Activated T-cell treated with anti-CD3 and anti-CD28 coated beads for 48 hours (primary cell): ENCODE measurements at regions not wholly inside any gene's neighbourhood (a gene's known extent, or its start where the extent isn't known, plus 50 kb on each side); places are given as distances from the start of the nearest gene placed in this dataset.

Source experiments
- DNase-seq: peaks from one replicate; pipeline ENCODE4 v3.0.0-alpha.2; 2020; ENCODE audit warnings: low read depth

- no peak for DNase-seq
These were observed 104.6 kb upstream of the TEX51 start for GRCh38 chr2:126793885-126794613.

DNA sequence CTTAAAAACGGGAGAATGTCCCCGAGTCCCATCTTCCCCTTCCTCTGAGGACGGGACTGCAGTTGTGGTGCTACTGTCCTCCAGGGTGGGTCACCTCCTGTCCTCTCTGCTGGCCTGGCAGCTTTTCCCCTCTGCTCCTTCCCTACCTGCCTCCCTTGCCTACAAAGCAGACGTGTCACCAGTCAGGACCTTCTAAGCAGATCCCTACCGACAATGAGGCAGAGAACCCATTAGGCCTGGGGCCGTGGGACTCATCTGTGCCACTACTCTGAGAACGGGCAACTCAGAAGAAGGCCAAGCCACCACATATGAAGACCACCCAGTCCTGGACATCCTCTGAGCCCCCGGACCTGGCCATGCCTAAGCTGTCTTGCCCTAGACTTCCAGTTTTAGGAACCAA is 103.0 kb upstream of the TEX51 start:
- no peak for DNase-seq

GRCh38 chr2:126796931-126797621 is 101.6 kb upstream of the TEX51 start:
- DNase-seq = no peak

GRCh38 chr2:126797622-126798275 is 100.9 kb upstream of the TEX51 start:
- no peak for DNase-seq

DNA sequence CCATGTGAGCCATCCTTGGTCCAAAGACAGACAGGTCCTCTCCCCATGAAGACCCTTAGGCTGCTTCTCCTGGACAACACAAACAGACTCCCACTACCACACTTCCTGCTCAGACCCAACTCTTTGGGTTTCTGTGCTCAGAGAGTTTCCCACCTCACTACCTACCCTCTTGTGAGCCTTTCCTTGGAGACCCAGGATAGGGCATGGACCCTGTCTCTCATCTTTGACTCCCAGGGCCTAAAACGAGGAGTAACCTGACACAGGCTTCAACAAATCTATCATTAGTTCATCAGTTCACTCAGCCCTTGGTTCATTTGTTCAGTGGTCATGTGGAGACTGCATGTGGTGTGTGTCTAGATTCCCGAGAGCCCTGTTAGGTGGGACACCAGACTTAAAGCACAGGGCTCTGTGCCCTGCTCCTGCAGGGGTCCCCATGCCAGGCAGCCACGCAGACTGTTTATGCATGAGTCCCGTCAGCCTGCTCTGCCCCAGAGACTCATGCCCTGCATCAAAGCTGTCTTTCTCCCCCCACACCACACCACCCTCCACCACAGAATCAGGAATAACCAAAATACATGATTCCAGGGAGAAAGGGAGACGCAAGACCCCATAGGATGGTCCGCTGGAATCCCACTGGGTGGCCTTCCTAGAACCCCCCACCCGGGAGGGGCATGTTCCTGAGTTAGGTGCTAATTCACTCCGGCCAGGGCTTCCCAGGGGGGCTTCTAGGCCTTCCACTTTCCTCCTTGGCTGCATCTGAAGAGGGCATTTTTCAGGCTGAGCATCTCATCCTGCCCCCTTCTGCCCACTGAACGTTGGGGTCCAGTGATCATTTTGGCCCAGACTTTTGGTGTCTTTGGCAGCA is 100.2 kb upstream of the TEX51 start:
- no peak for DNase-seq

DNA sequence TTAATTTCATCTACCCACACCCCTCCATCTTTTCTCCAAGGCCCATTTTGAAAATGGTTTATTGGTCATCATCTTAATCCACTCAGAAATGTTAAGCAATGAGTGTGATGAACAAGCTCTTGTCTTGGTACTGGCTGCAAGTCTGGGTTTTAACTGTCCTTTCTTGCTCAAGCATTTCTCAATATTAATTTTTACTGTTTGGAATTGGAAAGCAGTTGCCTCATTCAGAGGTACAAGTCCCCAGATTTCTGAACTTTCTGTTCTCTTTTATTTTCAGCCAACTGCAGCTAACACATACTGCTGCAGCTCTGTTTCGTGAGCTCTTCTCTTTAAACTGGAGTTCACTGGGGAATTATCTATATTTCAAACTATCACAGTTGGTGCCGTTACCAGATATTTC is 99.4 kb upstream of the TEX51 start:
- no peak for DNase-seq

- DNase-seq = no peak
These were observed 97.2 kb upstream of the TEX51 start for GRCh38 chr2:126801473-126801872.

DNA sequence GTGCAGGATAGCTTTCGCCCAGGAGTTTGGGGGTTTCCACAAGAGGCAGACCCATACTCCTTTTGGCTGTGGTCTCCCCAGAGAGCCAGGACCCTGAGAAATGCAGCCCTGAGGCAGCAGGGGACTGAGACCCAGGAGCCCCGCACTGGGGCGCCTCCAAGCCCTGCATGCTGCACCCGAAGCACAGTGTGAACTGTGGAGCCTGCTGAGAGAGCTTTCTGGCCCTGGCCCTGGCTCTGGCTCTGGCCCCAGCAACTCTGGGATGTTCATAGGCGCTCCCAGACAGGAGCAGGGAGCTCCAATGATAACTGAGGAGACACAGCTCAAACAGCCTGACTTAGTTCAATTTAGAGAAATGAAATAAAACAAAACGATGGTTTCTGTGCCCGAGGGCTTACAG is 96.4 kb upstream of the TEX51 start:
- no peak for DNase-seq

- DNase-seq = no peak
These were observed 95.8 kb upstream of the TEX51 start for GRCh38 chr2:126802774-126803433.

DNA sequence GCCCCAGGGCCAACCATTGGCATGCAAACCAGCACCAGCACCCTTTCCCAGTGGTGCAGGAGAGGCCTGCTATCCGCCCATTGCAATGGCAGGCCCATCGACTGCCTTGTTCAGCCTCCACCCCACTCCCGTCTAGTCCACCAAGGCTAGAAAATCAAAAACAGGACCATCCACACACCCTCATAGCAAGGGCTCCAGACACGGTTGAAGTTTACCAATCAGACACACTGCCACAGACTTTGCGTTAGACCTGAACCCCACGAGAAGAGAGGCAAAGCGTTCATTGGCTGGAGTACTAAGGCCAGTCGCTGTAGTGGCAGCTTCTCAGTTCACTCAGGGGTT is 95.3 kb upstream of the TEX51 start:
- no peak for DNase-seq

GRCh38 chr2:126804347-126804746 is 94.3 kb upstream of the TEX51 start:
- no peak for DNase-seq

DNA sequence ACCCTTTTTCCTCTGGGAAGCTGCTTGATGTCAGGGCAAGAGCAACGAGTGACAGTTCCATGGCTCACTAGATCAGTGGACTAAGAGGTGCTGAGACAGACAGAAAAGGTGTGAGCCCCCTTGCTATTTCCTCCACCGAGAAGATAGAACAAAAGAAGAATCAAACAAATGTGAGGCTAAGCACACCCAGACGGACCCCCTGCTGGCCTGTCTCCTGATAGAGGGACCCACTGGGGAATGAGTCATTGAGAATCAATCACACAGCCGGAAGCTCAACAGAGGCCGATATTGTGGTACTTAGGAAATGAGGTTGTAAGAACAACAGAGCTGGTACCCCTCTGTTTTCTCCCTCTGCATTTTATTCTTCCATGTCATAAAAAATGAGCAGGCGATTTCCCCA is 89.8 kb upstream of the TEX51 start:
- DNase-seq = no peak

- no peak for DNase-seq
These were observed 89.3 kb upstream of the TEX51 start for GRCh38 chr2:126809340-126809739.

DNA sequence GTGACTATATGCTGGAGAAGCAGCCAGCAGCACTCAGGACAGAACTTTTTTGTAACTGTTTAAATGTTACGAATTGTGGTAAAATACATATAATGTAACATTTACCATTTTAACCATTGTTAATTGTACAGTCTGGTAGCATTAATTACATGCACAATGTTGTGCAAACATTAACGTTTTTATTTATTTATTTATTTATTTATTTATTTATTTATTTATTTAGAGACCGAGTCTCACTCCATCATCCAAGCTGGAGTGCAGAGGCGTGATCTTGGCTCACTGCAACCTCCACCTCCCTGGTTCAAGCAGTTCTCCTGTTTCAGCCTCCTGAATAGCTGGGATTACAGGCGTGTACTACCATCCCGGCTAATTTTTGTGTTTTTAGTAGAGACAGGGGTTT is 88.7 kb upstream of the TEX51 start:
- no peak for DNase-seq

DNA sequence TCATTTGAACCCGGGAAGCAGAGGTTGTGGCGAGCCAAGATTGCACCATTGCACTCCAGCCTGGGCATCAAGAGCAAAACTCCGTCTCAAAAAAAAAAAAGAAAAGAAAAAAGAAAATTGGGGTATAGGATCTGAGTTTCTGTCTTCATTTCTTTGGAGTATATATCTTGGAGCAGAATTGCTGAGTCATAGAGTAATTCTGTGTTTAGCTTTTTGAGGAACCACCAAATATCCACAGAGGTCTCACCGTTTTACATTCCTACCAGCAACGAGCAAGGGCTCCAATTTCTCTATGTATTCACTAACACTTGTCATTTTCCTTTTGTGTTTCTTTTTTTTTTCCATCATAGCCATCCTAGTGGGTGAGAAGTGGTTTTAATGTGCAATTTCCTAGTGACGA is 87.6 kb upstream of the TEX51 start:
- DNase-seq = no peak

GRCh38 chr2:126817172-126817571 is 81.5 kb upstream of the TEX51 start:
- no peak for DNase-seq

DNA sequence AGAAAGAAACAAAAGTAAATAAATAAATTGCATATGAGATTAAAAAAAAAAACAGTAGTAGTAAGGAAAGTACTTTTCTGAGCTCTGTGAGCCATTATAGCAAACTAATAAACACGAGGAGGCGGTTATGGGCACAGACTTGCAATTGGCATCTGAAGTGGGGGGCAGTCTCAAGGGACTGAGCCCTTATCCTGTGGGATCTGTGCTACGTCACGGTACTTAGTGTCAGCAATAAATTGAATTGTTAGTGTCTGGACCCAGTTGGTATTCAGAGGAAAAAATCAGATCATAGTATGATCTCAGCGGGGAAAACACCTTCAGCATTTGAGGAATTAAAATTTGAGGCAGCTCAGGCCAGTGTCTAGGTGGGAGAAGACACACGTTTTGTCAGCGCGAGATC is 76.6 kb upstream of the TEX51 start:
- DNase-seq = no peak

GRCh38 chr2:126822921-126823320 is 75.8 kb upstream of the TEX51 start:
- no peak for DNase-seq

DNA sequence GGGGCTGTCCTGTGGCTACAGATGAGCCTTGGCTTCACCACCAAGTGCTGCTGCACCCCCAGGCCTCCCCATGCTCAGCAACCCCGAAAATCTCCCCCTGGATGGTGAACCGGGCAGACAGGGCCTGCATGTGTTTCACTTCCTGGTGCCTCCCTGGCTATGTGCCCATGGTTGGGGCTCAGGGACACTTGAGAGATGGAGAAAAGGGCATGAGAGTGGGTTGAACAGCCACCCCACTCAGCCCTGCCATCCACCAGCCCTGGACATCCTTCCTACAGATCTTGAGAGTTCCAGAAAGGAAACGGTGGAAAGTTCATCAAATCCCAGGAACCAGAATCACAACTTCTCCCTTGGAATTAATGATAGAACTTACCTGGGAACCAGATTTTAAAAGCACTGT is 74.7 kb upstream of the TEX51 start:
- no peak for DNase-seq

- no peak for DNase-seq
These were observed 74.0 kb upstream of the TEX51 start for GRCh38 chr2:126824663-126825062.

GRCh38 chr2:126825316-126825715 is 73.4 kb upstream of the TEX51 start:
- DNase-seq = no peak

GRCh38 chr2:126826491-126826890 is 72.2 kb upstream of the TEX51 start:
- no peak for DNase-seq
